ENCODE measurements at regions not wholly inside any gene's neighbourhood (a gene's known extent, or its start where the extent isn't known, plus 50 kb on each side); places are given as distances from the start of the nearest gene placed in this dataset.
"Not testable (repeated sequence)": the region's sequence is repeated elsewhere in the genome, so short reads cannot be mapped to it uniquely, and the experiment has no call there.

DNA sequence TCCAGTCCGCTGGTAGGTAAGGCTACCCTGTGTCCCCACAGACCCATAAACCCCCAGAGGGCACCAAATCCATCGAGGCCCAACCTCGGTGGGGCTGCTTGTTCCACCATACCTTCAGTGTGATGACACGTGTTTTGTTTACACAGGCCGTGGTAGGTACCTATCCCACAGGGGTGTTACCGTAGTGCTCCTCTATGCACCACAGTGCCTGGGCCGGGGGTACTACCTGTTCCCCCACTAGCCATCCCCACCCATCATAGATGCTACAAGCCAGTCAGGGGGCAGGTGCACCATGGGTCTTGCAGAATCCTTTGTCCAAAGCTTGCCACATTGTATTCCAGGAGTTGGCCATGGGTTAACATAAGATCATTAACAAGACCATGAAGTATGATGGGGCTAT is 796.2 kb downstream of the EFNA5 start:
- DNase-seq, result no peak

DNA sequence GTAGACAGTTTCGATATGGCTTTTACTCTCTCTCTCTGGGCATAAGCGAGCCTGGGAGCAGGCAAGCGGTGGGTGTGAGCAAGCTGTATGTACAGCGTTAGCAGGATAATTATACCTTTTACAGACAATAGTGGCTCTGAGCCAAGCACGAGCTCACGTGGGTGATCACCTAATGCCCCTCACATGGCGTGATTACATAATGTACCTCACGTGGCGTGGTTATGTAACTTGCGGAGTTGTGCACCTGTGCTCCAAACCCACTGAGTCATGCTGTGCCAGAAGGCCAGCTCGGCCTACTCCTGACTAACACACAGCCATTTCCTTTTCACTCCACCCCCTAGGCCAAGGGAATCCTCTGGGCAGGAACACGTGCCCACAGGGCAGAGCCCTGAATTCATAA is 797.2 kb downstream of the EFNA5 start:
- DNase-seq, result no peak

DNA sequence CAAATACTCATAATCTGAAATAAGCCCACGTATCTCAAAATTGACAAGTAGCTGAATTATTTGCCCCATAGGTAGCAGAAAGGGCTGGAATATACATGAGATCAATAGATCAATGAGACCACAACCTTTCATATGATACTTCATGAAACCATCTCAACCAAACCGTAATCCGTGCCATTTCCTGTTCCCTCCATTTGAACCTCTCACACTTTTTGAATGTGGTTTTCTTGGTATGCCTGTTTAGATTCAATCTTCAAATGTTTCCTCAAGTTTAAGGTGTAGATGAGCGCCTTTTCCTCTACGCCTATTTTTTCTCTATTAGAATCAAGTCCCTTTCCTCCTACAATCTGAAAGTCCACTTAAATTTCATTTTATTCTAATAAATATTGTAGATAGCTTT is 805.5 kb downstream of the EFNA5 start:
- no peak for DNase-seq

DNA sequence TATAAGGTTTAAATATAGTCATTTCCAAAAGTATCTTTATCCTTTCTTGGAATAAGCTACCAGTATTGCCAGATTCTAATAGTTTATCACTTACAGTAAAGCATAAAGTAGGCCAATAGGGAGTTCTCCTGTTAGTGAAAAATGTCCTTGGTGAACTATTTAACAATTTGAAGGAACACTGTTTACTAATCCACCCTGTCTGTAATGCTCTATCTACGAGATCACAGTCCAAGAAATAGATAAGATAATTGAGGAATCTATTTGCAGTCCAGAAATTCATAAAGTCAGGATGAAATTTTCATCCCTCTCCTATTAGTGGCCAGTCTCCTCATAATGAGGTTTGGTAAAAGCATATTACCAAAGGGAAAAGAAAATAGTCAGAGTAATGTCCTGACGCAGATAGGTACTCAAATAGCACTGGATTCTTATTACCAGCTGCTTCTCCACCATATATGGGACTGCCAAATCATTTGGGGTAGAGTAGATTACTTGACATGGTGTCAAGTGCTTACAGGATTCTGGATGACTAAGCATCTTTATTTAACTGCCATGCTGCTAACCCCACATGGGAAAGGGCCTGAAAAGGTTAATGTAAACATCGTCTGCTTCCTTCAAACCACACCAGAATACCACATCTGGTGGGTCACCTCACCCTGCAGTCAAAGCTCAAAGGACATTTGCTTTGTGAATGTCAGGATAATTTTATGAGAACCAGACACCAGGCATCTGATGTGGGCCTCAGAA is 808.1 kb downstream of the EFNA5 start:
- no peak for DNase-seq

DNA sequence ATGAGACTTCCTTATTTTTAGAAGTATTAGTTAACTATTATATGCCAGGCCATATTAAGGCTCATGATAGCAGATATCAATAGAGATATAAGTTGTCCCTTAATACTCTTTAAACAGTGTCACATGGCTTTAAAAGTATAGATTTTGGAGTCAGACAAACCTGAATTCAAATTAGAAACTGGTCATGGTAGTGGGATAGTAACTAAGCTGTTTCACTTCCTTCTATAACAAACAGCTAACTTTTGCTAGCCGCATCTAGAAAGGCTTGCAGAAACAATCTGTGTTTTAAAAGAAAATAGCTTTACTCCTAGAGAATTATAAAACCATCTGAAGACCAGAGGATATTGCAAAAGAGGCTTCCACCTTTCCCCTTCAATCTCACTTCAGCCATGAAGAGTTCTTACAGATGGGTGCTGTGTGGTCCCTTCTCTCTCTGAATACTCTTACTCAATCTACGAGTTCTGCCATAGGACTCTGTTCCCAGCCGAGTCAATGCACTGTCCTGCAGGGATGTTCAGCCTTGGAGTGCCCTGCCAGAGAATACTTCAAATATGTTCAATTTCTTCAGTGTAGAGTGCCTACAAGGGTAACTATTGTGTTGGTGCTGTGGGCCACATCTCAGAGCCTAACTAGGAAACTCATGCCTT is 810.2 kb downstream of the EFNA5 start:
- DNase-seq, result no peak

DNA sequence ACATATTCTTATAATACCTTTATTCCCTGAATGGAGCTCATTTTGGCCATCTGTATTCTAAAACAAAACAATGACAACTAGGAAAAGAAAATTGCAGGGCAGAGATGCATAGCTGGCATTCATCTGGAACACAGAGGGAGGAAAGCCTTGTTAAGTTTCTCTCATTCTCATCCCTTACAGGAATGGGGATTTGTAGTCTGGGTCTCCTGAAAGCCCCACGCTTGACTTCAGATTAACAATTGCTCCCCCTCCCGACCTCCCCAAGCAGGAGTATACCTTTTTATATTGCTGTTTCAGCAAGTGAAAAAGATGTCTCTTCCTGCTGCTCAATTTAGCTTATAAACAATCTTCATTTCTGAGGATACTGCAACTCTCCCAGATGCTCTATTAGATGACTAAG is 812.1 kb downstream of the EFNA5 start:
- DNase-seq, result no peak

DNA sequence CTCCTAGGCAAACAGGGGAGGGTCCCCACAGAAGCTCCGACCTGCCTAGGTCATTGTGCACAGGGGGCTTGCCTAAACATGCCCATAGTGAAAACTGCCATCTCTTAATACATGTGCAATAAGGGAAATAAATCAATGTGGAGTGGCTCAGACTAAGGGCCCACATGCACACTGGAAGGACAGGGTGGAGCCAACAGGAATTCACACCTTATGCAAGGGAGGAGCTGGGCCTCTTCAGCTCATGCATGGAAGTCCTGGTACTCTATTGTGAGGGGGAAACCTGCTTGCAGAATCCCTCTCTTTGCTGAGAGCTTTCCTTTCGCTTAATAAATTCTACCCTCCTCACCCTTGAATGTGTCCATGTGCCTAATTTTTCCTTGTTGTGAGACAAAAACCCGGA is 815.8 kb downstream of the EFNA5 start:
- no peak for DNase-seq

DNA sequence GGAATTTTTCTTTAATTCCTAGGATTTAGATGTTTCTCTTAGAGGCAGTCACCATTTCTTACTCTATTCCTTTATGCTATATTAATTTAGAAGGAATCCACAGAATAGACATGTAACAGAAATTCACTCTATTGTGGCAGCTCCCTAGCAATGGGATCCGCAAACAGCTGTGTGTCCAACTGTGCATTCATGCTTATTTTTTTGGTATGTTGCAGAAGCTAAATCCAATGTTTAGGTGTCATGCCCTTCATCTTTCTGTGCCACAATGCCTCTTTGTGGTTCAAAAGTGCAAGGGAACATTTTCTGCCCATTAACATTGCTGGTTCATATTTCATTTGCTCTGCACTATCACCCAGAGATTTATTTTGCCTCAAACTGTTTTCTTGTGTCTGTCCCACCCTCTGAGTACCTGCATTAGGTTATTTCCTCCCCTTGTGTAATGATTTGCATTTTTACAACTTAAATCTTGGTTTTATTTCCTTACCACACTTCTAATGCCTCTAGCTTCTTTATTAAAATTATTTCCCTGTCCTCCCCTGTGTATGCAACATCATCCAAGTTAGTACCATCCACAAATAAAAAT is 816.5 kb downstream of the EFNA5 start:
- DNase-seq, result no peak

DNA sequence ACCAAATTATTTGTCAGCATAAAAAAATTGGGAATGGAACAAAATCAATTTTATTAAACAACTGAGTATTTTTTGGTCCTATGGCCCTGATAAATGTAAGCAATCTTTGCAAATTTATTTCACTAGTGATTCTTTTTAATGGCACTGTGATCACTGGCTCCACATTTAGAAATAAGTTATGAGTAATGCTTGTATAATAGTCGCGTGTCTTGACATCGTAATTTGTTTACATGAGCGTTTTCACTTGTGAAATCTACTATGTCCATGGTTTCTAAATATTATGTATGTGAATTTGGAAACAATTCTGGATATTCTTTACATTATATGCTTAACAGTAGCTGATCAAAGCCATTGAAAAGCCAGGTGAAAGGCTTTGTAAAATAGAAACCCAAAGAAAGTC is 817.5 kb downstream of the EFNA5 start:
- DNase-seq, result no peak

DNA sequence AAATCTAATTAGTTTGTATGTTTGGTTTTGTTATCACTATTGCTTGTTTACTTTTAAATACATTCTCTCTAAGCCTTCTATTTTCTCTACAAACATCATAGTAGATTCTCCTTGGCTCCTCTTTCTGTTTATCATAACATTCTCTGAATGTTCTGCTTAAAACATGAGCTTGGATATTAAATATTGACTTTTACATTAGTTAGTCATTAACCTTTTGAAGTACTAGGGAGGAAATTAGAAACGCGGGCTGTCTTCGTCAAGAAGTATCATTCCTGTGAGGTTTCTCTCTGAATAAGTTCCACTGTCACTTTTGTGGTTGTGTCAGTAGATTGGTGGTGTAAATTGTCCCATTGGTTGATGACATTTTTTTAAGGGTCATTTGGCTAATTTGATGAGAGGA is 821.5 kb downstream of the EFNA5 start:
- DNase-seq, result no peak

DNA sequence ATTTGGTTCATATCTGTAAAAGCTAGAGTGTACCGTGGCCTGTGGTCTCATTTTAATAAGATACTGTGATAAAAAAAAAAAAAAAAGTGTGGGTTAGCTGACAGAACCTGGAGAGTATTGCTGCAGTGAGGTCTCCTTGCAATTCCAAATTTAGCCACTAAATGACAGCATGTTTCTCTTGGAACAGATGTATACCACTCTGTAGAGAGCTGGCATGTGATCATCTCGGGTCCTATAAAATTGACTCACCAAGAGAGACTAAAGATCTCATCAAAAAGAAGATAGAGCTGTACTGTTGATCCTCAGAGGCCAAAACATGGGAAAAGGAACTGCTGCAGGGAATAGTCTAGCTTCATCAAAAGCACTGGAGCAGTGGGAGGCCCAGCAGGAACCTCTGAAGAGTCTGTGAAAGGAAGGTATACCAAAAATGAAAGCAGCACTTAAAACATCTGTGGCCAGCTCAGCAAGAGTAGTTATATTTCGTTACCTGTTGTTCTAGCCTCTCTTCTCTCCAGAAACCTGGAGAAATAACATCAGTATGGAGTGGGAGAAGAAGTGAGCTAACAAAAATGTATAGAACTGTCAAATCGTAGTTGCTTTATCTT is 826.8 kb downstream of the EFNA5 start:
- DNase-seq, result no peak

DNA sequence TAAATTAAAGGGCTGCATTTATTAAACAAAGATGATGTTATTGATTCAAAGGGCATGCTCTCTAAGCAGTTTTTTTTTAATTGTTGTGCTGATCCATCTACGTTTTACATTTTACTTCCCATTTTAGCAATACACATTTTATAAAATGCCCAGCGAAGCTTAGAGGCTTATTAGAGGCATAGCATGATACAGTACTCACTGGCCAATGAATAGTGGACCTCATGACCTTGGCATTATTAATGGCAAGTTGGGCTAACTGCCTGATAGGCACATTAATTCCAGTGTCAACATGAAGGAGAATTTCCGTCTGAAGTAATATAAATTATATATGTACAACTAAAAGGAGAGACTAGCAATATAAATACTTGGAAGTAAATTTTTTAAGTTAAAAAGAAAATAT is 837.2 kb downstream of the EFNA5 start:
- no peak for DNase-seq

DNA sequence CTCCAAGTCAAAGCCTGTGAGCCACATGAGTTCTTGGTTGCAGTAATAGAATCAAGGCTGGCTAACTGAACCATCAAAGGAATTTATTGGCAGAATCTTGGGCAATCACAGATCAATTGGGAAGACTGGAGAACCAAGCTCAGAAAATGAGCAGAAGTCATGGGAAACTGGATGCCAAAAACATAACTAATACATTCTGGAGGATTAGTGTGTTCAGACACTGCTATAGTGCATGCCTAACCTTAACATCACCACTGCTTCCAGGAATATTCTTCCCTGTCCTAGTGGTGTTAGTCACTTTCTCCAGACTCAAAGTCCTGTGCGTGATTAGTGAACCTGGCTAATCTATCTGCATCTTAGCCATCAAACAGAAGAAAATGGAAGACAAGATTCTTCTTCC is 843.7 kb downstream of the EFNA5 start:
- DNase-seq, result no peak

DNA sequence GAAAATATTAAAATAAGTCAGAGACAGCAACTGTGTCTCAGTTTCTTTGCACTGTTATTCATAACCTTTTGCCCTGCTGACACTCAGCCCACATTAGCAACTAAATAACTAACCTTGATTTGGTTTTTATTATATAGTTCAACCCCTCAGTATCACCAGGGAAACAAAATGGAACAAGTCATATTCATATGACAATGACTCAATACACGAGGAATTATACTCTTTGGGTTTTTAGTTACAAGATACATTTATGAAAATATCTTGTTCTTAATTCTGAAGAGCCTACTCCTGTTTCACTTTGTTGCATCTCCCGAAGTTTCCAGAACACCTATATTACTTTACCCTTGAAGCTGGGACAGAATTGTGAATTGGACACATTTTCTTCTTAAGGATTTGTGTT is 845.4 kb downstream of the EFNA5 start:
- DNase-seq, result no peak

DNA sequence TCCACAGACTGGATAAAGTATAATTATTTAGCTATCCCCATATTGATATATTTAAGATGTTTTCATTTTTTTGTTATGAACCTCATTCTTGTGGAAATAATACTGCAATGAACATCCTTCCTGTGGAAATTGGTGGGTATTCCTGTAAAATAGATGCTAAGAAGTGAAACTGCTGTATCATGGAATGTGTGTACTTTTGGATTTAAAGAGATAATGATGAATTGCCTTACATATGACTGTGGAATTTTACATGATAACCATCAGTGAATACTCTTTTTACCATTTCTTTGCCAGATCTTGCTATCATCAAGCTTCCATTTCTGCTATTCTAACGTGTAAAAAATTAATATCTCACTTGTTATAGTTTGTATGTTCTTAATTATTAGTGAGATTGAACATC is 847.9 kb downstream of the EFNA5 start:
- DNase-seq, result no peak

DNA sequence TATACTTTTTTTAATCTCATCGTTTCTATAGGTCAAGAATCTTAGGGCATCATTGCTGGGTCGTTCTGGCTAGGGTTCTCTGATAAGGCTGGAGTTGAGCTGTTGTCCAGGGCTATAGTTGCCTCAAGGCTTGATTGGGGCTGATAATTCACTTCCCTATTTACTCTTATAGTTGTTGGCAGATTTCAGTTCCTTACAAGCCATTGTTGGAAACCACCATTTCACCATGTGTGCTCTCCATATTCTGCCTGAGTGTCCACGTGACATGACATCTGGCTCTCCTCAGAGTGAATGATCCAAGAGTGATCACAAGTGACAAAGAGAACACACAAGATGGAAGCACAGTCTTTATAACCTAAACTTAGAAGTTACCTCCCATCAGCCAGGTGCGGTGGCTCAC is 852.2 kb downstream of the EFNA5 start:
- DNase-seq, result no peak

DNA sequence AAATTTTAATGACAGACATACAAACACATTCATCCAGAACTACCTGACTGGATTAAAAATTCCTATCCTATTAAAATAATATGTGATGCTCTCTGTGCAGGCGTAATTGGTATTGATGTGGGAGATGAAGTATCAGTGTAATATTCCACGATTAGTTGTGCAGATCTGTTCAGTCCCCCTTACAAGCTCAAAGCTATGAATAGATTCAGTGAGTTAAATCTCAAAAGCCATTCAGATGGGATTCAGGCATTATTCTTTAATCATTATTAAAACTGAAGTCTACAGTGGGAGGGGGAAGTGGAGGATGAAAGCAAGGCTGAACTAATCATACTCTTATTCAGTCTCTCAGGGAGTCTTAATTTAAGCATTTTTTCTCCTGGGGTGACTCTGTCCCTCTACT is 855.8 kb downstream of the EFNA5 start:
- DNase-seq, result no peak

DNA sequence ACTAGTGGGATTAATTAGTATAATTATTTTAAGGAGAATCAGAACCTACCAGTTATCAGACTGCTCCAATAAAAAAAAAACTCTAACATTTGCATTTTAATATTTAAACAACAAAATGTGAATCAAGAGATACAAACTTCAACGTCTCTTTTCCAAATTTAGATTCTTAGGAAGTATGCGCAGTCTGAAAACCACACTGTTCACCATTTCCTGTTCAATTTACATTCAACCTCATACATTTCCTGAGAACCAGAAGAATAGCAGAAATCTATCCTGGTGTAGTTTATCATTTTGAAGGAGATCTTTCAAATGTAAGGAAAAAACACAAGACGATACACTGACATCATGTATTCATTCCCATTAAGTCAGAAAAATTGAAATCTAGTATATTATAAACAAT is 869.2 kb downstream of the EFNA5 start:
- no peak for DNase-seq

DNA sequence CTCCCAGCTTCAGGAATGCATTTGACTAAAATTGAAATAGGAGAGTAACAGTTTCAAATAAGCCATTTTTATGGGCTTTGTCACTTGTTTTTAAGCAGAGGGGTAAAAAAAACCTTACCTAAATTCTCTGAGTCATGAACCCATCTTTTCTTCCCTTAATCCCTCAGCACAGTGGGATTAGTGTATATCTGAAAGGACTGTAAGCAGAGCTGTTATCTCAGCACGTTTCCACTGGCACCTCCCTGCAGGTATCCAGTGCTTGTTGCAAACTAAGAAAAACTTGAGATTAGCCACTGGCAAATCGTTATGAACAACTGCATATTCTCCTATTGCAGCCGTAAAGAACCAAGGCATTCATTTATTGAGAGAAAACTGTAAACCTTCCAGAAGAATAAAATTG is 872.7 kb downstream of the EFNA5 start:
- DNase-seq, result no peak

DNA sequence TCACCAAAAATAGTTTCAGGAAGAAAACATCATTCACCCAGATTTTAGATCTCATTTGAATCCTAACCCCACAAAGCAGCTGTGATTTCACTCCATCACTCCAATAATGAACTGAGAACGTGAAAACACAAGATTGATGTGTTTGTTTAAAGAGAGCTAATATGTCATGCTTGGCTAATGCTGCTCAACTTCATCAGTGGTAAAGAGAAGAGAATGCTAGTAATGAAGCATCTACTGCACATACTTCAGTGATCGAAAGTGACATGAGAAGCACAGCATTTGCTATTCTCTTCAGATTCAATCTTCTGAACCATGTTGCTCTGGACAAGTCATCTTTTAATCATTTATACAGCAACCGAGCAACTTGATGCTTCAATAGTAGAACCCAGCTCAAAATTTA is 874.7 kb downstream of the EFNA5 start:
- DNase-seq, result no peak

DNA sequence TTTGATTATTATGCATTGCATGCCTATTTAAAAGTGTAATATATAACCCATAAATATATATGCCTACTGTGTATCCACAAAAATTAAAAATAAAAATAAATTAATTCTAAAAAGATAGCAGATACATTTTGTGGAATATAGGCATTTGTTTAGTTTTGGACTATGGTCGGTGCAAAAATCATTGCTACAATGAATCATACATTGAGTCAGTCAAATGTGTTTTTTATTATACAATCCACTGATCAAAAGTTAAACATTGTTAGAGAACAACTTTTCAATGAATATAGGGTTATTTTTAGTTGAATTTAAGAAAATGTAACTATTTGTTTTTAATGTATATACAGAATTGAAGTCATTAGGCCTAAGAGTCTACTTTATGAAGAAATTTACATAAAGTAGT is 885.9 kb downstream of the EFNA5 start:
- no peak for DNase-seq

DNA sequence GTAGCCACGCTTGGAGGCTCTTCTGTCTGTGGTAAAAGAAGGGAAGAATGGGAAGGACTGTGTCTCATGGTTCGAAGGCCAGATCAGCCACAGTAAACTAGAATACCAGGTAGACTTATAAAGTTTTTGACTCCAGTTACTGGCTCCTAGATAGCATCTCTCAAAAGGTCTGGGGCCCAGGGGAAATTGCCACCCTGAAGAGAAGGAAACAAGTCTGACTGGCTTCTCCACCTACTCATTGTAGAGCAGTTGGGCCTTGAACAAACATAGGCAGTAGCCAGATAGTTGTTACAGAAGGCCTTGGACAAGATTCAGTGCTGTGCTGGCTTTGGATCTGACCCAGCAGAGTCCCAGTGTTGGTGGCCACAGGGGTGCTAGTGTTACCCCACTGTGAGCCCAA is 890.4 kb downstream of the EFNA5 start:
- no peak for DNase-seq

DNA sequence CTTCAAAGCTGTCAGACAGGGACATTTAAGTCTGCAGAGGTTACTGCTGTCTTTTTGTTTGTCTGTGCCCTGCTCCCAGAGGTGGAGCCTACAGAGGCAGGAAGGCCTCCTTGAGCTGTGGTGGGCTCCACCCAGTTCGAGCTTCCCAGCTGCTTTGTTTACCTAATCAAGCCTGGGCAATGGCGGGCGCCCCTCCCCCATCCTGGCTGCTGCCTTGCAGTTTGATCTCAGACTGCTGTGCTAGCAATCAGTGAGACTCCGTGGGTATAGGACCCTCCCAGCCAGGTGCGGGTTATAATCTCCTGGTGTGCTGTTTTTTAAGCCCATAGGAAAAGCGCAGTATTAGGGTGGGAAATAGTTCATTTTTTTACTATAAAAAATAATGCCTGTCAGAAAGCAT is 894.2 kb downstream of the EFNA5 start:
- DNase-seq, result not testable (repeated sequence)

DNA sequence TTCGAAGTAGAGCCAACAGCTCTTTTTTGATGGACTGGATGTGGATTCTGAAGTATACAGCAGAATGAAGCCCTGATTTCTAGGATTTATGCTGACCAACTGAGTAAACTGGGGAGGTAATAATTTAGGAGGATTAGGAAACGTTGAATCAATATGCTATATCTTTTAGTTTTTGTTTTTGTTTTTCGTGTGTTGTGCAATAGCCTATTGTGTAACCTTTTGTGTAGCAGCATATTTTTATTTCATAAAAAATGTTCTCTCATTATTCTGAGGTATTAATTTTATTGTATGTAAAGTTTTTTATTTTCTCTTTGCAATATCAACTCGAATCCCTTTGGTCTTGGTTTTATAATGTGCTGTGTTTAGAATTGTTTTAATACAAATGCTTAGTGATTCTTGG is 902.3 kb downstream of the EFNA5 start:
- DNase-seq, result no peak
